ENCODE measurements at regions not wholly inside any gene's neighbourhood (a gene's known extent, or its start where the extent isn't known, plus 50 kb on each side); places are given as distances from the start of the nearest gene placed in this dataset.

DNA sequence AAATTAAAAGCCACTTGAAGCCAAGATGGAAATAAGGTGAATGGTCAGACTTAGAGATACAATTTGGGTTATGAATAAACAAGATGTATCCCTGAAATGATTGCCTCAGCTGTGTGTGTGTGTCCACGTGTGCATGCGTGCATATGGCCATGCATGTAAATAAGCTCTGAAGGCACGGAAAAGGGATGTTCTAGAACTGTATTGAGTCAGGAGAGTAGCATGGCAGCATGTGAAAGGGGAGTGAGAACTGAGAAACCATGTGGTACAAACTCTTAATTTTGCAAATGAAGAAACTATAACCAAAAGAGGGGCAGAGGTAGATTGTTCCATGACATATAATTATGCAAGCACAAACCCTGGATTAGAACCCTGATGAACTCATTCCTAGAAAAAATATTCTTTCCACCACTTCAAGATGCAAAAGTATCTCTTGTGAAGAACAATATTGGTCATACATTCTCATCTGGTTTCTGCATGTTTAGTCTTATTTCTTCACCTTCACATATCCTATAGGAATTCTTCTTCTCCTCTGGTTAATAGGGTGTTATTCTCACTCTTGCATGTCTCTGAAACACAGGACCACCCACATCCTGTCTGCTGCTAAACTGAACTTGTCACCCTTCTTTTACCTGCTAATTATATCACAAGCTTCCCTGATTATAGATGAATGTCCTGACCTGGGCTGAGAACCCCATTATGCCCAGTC is 455.8 kb downstream of the SETBP1 start:
- no peak overlapping the region for H3K27ac ChIP-seq (ENCODE audit: extremely low read depth, low read depth, low read length)
- no peak overlapping the region for H3K4me3 ChIP-seq (ENCODE audit: low read depth, low read length)
- POLR2A ChIA-PET: no interaction called here
- H3K4me1 ChIP-seq (ENCODE audit: control insufficient read depth, insufficient read depth, low read length): no peaks in the 10 kb centered on the region
- CTCF ChIA-PET: interaction anchor here (0.7 kb wide), 1 partner anchor 195 kb away, joined by 3 read pairs; no protein-coding TSS in a partner anchor
- H3K9me3 ChIP-seq (ENCODE audit: control insufficient read depth, insufficient read depth, low read depth, low read length): no peaks in the 10 kb centered on the region
- no peaks in the 10 kb centered on the region for H3K36me3 ChIP-seq (ENCODE audit: control insufficient read depth in 2 of 2, insufficient read depth in 1 of 2, low read length in 2 of 2)
- TF ChIP-seq, protein P1, sequence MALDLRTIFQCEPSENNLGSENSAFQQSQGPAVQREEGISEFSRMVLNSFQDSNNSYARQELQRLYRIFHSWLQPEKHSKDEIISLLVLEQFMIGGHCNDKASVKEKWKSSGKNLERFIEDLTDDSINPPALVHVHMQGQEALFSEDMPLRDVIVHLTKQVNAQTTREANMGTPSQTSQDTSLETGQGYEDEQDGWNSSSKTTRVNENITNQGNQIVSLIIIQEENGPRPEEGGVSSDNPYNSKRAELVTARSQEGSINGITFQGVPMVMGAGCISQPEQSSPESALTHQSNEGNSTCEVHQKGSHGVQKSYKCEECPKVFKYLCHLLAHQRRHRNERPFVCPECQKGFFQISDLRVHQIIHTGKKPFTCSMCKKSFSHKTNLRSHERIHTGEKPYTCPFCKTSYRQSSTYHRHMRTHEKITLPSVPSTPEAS (tag by site-specific recombination; IDR thresholded peaks at IDR 0.05): no peak
- TF ChIP-seq, protein P2, sequence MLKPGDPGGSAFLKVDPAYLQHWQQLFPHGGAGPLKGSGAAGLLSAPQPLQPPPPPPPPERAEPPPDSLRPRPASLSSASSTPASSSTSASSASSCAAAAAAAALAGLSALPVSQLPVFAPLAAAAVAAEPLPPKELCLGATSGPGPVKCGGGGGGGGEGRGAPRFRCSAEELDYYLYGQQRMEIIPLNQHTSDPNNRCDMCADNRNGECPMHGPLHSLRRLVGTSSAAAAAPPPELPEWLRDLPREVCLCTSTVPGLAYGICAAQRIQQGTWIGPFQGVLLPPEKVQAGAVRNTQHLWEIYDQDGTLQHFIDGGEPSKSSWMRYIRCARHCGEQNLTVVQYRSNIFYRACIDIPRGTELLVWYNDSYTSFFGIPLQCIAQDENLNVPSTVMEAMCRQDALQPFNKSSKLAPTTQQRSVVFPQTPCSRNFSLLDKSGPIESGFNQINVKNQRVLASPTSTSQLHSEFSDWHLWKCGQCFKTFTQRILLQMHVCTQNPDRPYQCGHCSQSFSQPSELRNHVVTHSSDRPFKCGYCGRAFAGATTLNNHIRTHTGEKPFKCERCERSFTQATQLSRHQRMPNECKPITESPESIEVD (tag by site-specific recombination; IDR thresholded peaks at IDR 0.05): no peak

DNA sequence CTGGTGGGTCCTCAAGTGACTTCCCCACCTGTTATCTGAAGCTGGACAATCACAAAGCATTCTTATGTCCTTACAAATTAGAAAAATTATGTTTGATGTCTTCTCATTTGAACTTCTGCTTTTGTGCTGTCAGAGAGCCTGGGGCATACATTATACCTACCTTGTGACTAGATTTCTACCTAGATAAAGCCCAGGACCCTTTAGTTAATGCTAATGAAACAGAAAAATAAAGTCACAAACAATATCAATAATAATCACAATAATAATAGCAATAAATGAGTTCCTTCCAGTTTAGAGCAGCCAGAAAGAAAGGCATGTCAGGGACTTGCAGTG is 456.4 kb downstream of the SETBP1 start:
- no peak for TF ChIP-seq ZBTB1 (tag by site-specific recombination; IDR thresholded peaks at IDR 0.05)
- no peak for TF ChIP-seq ZNF600 (tag by site-specific recombination; IDR thresholded peaks at IDR 0.05)
- no peak for TF ChIP-seq SP2 (tag by site-specific recombination; IDR thresholded peaks at IDR 0.05)
- no peak for TF ChIP-seq ZNF555 (tag by site-specific recombination; conservative IDR thresholded peaks at IDR 0.05)
- no peak for TF ChIP-seq ZIC2 (tag by site-specific recombination; IDR thresholded peaks at IDR 0.05)
- TF ChIP-seq, protein P3, sequence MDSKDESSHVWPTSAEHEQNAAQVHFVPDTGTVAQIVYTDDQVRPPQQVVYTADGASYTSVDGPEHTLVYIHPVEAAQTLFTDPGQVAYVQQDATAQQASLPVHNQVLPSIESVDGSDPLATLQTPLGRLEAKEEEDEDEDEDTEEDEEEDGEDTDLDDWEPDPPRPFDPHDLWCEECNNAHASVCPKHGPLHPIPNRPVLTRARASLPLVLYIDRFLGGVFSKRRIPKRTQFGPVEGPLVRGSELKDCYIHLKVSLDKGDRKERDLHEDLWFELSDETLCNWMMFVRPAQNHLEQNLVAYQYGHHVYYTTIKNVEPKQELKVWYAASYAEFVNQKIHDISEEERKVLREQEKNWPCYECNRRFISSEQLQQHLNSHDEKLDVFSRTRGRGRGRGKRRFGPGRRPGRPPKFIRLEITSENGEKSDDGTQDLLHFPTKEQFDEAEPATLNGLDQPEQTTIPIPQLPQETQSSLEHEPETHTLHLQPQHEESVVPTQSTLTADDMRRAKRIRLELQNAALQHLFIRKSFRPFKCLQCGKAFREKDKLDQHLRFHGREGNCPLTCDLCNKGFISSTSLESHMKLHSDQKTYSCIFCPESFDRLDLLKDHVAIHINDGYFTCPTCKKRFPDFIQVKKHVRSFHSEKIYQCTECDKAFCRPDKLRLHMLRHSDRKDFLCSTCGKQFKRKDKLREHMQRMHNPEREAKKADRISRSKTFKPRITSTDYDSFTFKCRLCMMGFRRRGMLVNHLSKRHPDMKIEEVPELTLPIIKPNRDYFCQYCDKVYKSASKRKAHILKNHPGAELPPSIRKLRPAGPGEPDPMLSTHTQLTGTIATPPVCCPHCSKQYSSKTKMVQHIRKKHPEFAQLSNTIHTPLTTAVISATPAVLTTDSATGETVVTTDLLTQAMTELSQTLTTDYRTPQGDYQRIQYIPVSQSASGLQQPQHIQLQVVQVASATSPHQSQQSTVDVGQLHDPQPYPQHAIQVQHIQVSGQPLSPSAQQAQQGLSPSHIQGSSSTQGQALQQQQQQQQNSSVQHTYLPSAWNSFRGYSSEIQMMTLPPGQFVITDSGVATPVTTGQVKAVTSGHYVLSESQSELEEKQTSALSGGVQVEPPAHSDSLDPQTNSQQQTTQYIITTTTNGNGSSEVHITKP (tag by site-specific recombination; IDR thresholded peaks at IDR 0.05): no peak
- TF ChIP-seq GLIS2 (tag by site-specific recombination; IDR thresholded peaks at IDR 0.05): no peak
- TF ChIP-seq, protein P4, sequence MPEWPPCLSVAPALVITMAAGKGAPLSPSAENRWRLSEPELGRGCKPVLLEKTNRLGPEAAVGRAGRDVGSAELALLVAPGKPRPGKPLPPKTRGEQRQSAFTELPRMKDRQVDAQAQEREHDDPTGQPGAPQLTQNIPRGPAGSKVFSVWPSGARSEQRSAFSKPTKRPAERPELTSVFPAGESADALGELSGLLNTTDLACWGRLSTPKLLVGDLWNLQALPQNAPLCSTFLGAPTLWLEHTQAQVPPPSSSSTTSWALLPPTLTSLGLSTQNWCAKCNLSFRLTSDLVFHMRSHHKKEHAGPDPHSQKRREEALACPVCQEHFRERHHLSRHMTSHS (tag by site-specific recombination; IDR thresholded peaks at IDR 0.05): no peak
- no peak for TF ChIP-seq ZNF10 (tag by site-specific recombination; IDR thresholded peaks at IDR 0.05)
- TF ChIP-seq, protein P5, sequence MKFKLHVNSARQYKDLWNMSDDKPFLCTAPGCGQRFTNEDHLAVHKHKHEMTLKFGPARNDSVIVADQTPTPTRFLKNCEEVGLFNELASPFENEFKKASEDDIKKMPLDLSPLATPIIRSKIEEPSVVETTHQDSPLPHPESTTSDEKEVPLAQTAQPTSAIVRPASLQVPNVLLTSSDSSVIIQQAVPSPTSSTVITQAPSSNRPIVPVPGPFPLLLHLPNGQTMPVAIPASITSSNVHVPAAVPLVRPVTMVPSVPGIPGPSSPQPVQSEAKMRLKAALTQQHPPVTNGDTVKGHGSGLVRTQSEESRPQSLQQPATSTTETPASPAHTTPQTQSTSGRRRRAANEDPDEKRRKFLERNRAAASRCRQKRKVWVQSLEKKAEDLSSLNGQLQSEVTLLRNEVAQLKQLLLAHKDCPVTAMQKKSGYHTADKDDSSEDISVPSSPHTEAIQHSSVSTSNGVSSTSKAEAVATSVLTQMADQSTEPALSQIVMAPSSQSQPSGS (tag by site-specific recombination; IDR thresholded peaks at IDR 0.05; ENCODE audit: low read depth): no peak
- TF ChIP-seq, protein P6, sequence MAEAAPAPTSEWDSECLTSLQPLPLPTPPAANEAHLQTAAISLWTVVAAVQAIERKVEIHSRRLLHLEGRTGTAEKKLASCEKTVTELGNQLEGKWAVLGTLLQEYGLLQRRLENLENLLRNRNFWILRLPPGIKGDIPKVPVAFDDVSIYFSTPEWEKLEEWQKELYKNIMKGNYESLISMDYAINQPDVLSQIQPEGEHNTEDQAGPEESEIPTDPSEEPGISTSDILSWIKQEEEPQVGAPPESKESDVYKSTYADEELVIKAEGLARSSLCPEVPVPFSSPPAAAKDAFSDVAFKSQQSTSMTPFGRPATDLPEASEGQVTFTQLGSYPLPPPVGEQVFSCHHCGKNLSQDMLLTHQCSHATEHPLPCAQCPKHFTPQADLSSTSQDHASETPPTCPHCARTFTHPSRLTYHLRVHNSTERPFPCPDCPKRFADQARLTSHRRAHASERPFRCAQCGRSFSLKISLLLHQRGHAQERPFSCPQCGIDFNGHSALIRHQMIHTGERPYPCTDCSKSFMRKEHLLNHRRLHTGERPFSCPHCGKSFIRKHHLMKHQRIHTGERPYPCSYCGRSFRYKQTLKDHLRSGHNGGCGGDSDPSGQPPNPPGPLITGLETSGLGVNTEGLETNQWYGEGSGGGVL (tag by site-specific recombination; IDR thresholded peaks at IDR 0.05): no peak
- TF ChIP-seq, protein P1 (tag by site-specific recombination; IDR thresholded peaks at IDR 0.05): no peak
- H3K4me1 ChIP-seq (ENCODE audit: control insufficient read depth, insufficient read depth, low read length): no peaks in the 10 kb centered on the region
- H3K27ac ChIP-seq (ENCODE audit: extremely low read depth, low read depth, low read length): no peak overlapping the region
- H3K9me3 ChIP-seq (ENCODE audit: control insufficient read depth, insufficient read depth, low read depth, low read length): no peaks in the 10 kb centered on the region
- H3K4me3 ChIP-seq (ENCODE audit: low read depth, low read length): no peak overlapping the region
- ChIA-PET POLR2A (no interaction called here), CTCF (no interaction called here)
- no peaks in the 10 kb centered on the region for H3K36me3 ChIP-seq (ENCODE audit: control insufficient read depth in 2 of 2, insufficient read depth in 1 of 2, low read length in 2 of 2)

All from HEK293 (cell line).